HG03039 (cell line): ENCODE measurements at regions not wholly inside any gene's neighbourhood (a gene's known extent, or its start where the extent isn't known, plus 50 kb on each side); places are given as distances from the start of the nearest gene placed in this dataset.

ENCODE experiments used
- ATAC-seq: cut with Tn5 transposase; IDR thresholded peaks from one replicate; pipeline ENCODE4 v1.9.1; 2021; ENCODE audit warnings: mild to moderate bottlenecking, moderate library complexity; ENCODE audit not compliant: unreplicated experiment

DNA sequence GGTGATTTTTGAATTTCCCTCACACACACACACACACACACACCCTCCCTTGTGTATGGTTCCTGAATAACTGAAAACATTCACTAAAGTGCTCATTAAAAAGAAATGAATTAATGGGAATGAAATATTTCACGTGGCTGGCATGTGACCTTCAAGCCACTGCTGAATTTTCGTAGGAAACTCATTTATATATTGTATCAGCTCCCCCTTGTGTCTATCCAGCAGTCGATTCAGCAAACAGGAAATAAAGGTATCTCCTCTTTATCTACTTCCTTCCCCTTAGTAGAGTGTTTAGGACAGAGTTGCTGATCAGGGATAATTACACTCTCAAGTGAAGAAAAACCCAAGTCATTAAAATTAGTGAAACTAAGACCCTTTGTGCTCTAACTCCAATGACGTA is 912.6 kb upstream of the LCORL start:
- ATAC-seq, result no peak

DNA sequence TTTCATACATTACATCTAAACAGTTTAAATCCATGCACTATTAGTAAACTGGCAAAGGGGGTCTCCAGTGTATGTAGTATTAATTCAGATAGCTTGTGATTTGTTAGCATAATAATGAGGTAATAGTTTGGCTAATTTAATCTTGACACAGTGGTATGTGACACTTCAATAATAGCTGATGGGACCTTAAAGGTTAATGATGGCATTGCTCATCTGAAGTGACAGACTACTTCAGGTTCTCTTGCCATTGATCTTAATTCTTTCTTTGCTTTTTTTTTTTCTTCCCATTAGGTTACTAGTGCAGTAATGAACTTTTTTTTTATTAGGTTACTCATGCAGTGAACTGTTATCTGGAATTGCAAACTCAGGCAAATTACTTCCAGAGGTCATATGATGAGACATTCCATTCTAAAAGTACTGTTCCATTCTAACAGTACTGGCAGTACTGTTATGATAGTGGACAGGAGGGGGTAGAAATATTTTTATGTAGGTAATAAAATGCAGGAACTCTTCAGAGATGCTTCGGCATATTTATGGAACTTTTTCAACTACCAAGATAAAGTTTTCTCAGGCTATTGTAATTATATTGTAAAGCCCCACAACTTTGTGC is 911.3 kb upstream of the LCORL start:
- no peak for ATAC-seq

DNA sequence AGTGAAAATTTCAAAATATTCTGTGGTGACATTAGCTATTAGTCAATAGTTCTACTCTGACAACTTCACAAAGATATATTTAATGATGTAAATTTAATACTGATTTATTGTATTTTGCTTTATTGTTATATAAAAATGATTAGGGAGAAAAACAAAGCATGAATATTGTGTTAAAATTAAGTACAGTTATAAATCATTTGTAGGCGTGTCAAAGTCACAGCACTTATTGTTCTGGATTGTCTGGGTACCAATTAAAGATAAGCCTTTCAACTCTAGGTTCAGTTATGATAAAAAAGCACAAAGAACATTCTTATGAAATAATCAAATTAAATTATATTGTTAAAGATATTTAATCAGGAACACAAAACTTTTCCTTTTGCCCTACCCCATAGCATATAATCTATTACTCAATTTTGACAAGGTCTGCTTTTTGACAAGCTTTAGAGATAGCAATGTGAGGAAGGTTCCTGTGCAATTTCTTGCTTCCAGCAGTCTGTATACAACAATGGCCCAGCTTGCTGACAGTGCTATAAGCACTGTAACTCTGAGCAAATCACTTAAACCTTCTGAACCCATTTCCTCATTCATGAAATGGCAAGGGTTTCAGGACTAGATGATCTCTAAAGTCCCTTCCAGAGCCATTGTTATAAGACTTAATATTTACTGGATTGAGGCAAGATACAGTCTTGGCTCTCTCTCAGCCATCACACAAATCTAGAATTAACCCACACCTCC is 910.3 kb upstream of the LCORL start:
- ATAC-seq, result no peak

DNA sequence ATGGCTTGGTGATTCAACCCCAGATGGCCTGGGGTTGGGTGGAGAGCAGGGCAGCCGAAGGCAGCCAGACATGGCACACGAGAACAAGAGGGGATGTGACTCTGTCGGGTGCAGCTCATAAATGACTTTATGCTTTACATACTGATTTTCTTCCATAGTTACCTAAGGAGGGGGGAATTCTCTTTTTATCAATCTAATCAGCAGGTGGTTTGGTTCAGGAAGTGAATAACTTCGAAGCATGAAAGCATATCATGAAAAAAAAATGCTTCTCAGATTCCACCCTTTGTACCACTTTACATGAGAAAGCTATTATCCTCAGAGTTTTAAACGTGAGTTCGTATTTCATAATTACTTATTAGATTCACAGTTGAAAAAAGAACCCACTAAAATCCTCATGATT is 908.9 kb upstream of the LCORL start:
- ATAC-seq, result no peak

DNA sequence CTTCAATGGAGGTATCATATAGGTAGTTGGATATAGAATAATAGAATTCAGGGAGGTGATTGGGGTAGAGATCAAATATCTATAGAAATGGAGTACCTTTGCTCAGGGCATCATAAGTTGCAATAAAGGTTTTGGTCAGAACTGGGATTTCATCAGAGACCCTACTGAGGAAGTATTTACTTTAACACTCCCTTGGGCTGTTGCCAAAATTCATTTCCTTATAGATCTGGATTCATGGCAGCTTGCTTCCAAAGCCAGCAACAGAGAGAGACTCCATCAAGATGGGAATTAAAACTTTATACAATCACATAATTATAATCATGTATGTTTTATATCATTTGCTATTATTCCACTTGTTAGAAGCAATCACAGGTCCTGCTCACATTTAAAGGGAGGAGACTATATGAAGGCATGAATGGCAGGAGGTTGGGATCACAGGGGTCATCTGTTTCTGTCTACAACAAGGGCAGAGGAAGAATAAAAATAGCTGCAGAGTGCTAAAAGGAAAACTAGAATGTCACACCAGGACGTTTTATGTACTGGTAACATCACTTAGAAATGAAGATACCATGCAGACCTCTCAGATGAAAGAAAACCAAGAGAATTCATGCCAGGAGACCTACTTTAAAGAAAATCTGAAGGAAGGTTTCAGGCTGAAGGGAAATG is 902.1 kb upstream of the LCORL start:
- ATAC-seq, result no peak

DNA sequence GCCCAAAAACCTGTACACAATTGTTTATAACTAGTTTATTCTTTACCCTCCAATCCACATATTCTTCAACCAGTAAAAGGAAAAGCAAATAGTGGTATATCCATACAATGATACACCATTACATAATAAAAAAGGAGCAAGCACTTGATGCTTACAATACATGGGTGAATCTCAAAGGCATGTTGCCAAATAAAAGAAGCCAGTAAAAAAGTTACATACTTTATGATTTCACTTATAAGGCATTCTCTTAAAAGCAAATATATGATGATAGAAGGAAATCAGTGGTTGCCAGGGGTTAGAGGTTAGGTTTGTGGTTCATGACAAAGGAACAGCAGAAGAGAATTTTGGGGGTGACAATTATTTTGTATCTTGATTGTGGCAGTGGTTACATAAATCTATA is 896.1 kb upstream of the LCORL start:
- no peak for ATAC-seq

DNA sequence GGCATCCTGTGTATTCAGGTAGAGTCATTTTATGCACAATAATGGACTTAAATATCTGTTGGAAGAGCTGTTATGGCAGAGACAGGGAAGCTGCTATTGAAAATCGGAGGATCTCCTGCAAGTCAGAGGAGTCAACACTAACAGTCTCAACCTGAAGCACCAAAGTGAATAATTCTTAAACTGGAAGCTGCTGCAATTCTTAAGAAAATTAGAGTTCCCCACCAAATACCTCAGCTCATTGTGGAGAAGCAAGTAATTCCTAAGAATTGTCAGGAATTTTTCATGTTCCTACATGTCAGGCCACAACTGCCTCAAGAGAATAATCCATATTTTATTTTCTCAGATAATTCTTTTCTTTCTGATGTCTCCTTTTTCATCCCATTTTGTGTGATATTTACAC is 892.6 kb upstream of the LCORL start:
- no peak for ATAC-seq

DNA sequence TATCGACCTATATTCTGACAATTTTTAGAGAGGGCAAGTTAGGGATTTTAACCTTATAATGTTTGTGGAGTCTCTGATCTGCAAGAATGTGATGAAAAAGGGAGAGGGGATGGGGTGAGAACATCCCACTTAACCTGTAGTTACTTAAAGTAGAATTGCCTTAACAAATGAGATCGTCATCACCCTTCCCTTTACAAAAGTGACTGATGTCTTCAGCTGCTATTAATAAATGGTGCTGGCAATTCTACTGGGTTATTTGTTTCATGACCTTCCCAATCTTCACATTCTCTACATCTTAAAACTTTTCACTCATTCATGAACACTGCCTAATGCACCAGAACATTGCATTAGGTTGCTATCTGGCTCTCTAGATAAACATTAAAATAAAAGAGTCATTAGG is 873.4 kb upstream of the LCORL start:
- no peak for ATAC-seq

DNA sequence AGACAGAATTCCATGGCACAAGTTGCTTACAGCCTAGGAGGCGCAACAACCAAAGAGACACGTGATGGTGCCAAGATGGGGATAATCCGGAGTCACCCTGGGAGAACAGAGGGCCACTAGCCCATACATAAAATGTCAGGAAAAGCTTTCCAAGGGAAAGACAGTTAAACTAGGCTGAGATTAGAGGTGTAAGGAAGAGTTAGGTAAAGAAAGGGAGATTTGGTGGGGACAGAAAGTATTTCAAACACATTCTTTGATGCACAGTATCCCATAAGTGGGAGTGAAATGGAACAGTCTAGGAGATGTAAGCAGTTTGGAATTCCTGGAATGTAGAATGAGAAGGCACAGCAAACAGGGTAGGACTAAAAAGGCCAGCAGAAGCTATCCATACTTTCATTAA is 860.9 kb upstream of the LCORL start:
- ATAC-seq, result no peak

DNA sequence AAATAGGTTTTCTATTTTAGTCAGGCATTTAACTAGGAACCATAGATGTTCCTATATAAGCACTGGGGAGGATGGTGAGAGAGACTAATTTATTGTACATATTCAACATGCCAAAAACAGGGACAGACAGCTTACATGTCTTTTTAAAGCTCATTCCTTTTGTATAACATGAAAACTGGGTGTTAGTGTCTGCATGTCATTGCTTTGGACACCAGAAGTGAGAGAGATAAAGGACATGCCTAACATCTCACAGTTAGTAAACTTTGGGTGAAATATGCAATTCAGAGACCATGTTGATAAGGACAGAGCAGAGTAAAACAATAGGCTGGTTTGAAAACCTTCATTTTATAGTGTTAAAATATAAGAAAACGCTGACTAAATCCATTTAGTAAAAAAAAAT is 860.0 kb upstream of the LCORL start:
- ATAC-seq, result no peak

DNA sequence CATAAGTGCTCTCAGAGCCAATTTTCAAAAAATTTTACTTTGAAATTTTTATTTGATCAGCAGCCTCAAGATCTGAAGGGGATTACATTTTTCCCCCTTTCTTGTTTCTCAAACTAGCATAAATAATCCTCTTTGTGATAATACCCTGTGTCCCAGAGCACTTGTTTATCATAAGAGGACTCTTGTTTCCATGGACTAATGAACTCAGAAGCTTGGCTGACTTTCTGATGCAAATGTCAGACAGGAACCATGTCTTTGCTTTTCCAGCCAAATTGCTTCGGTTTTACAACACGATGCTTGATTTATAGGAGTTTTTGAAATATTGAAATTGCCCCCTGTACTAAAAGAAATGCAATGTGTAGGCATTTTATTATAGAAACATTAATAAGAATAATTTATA is 859.3 kb upstream of the LCORL start:
- ATAC-seq, result no peak

DNA sequence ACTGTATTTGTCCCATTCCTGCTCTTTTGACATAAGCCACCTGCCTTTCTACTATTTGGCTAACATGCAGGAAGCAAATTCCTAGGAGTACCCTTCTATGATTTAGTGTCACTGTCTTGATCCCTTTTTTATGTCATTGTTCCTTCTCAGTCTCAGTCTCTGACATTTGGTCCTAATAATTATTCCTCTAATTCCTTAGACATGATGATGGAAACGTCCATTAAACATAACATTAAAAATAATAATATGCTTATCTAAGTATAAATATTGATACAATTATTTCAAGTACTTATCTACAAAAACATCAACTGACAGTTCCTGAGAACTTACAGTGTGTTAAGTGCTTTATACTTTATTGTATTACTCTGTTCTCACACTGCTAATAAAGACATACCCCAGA is 857.0 kb upstream of the LCORL start:
- no peak for ATAC-seq

DNA sequence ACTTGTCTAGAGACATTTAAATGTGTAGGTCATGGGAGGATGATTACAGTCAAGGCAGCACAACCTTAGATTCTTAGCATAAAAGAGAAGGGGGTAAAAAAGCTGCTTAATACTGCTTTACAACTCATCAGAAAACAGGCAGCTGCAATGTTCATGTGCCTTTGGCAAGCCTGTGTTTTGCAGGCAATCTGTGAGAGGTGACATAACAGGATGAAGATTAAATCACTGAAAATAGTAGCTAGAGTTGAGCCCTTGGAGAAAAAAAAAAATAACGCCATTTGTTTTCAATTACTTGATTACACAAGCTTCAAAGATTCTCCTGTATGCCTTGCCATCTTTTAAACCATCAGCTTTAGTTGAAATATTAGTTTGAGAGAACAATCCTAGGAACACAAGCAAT is 847.6 kb upstream of the LCORL start:
- ATAC-seq, result no peak

DNA sequence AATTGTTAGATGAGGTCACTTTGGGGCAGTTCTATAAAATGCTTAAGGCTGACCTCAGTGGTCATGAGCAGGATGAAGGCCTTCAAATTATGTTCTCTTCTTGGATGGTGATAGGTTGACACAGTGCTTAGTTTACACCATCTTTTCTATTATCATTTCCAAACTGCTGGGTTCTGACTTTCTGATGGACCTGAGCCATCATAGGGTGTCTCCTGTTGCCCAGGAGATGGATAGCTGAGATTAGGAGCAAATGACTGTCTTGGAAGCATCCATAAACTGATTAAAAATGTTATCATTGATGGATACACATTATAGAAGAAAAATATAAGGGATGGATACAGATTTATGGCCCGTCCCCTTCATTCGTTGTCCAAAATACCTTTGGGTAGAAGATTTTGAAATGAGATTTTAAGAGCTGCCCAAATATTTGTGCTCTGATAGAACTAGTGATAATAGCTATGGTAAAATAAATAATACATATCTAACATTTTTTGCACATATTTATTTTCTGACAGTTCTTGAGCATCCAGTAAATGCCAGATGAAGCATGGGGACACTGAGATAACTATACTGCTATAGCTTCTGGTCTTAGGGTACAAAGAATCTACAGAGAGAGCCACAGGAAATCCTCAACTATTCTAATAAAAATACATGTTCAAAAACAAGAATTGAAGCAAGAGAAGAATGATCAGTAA is 839.4 kb upstream of the LCORL start:
- no peak for ATAC-seq

DNA sequence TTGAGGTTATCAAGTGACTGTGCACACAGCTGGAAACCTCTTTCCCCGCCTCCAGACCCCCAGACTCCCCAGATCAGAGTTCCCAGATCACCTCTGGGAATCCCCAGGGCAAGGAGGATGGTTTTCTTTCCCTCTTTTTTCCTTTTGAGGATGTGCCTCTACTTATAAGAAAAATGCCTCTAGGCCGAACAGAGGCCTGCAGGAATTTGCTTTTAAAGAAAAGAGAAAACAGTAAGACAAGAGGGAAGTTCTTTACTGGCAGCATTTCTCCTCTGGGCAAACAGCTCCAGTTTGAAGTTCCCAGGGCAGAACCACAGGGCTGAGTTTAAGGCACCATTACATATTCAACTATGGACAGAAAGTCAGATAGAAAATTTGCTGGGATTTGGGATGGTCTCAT is 837.9 kb upstream of the LCORL start:
- no peak for ATAC-seq

DNA sequence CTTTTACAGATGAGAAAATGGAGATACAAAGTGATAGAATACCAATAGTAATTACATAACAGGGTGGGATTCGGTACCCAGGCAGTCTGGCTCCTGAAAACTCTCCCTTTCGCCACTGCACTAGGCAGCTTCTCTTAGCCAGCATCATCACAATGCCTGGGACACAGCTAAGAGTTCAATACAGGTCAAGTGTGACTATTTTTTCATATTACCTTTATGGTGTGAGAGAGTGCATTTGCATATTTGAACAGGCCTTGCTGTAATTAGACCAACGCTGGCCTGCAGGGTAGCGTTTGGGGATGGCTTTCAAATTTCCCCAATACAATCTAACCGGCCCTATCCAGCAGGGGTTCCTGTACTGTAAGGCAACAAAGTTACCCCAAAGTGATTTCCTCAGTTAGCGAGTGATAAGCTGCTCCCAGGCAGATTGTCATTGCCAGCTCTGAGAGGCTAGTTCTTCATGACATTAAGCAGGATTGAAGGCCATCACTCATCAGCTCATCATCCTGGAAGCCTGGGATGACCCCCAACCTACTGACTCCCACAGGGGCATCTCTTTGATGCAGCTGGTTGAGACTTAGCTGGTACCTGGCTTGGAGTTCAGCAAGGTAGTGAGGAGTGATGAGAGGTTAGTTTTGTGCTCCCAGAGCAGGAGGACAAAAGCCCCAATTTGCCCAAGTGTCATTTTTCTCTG is 836.8 kb upstream of the LCORL start:
- ATAC-seq, result no peak

DNA sequence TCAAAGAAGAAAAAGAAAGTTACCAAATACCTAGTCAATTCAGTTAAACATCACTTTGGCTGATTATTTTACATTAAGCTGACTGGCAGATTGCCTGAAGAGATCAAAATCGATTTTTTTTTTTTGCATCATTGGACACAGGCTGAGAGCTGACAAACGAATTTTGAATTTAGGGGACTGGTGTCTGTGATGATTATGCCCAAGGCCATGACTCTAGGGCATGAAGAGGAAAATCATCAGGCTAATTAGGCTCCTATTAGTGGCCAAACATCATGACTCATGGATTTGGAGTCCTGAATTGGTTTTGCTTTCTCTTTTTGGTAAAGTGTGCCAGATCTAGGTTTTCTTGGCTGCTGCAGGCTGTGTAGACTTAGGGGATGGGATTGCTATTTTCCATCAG is 829.3 kb upstream of the LCORL start:
- no peak for ATAC-seq

DNA sequence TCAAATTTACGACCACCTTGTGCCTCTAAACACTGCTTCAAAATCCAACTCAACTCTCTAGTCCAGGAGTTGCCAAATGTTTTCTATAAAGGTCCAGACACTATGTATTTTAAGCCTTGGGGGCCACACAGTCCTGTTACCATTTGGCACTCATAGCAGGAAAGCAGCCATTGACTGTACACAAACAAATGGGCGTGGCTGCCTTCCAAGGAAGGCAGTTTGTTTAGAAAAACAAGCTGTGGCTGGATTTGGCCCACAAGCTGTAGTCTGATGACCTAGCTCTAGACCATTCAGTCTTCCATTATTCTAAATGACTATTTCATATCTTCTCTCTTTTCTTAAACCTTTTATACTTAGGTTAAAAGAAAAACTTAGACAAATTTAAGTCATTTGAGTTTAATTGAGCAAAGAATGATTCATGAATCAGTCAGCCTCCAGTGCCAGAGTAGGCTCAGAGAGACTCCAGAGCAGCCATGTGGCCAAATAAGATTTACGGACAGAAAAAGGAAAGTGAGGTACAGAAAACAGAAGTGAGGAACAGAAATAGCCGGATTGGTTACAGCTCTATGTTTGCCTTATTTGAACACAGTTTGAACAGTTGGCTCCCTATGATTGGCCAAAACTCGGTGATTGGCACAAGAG is 825.8 kb upstream of the LCORL start:
- ATAC-seq, result no peak

DNA sequence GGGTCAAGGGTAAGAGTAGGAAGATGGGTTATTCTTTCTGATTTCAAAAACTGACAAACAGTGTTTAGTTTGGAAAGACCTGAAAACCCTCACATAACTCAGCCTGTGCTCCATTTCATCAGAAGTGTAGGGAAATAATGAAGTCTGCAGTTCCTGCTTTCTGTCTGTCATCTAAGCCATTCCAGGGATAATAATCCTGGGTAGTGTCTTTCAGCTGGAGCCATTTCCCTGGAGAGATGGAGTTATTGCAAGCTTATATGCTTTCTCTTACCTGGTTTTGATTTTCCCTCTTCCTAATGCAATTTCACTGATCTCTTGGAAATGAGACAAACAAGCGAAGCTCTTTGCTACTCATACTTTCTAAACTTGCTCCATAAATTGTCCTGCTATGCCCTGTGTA is 824.8 kb upstream of the LCORL start:
- ATAC-seq, result no peak

DNA sequence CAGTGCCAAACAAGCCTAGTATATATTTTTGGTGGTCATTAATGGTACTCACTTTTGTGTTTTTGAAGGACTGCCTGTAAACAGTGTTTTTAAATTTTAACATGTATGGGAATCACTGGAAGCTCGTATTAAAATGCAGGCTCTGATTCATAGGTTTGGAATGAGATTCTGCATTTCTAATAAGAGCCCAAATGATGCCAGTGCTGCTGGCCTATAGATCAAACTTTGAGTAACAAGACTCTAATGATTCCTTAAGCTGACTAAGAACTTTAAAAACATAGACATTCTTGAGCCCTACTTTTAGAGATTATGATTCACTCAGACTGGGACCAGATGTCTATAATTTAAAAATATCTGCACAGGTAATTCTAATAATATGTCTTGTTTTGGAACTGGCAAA is 823.2 kb upstream of the LCORL start:
- no peak for ATAC-seq

DNA sequence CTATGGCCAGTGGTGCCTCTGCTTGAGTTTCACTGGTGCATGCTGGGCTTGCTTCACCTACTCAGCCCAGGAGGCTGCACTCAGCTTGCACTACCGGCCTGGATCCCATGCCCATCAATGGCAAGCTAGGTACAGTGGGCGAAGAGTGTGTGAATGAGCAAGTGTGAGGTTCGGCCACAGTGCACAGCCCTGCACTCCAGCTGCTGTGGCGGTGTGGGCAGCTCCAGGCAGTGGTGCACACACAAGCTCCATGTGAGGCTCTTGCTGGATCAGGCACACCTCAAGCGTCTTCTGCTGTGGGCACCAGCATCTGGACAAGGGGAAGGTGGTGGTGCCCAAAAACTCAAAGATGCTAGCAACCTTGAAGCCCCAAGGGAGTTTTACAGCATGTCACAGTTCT is 820.9 kb upstream of the LCORL start:
- no peak for ATAC-seq
